NCI-H2107 treated with DMSO at 0.1 percent for 48 hours (cell line): ENCODE measurements at regions not wholly inside any gene's neighbourhood (a gene's known extent, or its start where the extent isn't known, plus 50 kb on each side); places are given as distances from the start of the nearest gene placed in this dataset.

Experiments used
- DNase-seq: peaks from one replicate; lab custom pipeline; 2025; ENCODE audit not compliant: unreplicated experiment; lab: John Stamatoyannopoulos, UW

DNA sequence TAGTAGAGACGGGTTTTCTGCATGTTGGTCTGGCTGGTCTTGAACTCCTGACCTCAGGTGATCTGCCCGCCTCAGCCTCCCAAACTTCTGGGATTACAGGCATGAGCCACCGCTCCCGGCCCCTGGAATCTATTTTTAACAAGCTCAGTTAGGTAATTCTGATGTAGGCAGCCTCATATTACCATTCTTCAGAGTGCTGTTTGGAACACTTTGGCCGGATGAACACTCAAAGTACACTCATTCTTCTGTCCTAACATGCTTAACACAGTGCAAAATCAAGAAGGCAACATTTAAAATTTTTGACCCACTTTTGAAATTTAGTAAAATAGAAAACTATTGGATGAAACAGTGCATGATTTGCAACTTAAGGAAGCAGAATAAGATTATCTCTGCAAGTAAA is 586.7 kb upstream of the CHORDC1 start:
- DNase-seq = no peak

DNA sequence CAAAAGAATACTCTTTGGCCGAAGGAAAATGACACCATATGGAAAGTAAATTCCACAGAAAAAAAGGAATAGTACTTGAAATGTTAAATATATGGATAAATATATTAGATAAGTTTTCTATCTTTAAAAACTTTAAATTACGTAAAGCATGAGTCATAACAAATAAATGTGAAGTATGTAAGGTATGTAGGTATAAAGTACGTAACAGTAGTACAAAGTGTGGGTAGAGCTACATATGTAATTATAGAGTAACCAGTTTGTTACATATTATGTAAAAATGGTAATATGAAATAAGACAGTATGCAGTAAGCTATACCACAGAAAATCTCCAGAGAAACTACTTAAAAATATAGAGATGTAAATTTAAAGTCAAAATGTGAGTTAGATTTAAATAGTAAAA is 582.3 kb upstream of the CHORDC1 start:
- no peak for DNase-seq

DNA sequence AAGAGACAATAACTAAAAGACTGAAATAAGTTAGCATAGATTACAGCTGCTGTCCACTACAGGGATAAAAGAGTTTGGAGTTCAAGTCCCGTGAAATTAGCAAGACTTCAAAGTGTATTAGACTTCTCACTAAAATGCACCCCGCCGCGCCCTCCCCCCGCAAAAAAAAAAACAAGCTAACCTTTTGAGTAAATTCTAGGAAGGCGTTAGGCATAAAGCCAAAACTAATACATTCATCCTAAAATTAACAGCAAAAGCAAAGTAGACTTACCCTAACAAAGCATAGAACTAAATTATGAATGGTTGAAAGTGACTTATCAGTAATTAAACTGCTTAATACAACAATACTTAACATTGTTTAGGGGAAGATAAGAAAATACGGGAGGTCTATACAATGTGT is 581.0 kb upstream of the CHORDC1 start:
- DNase-seq = no peak

DNA sequence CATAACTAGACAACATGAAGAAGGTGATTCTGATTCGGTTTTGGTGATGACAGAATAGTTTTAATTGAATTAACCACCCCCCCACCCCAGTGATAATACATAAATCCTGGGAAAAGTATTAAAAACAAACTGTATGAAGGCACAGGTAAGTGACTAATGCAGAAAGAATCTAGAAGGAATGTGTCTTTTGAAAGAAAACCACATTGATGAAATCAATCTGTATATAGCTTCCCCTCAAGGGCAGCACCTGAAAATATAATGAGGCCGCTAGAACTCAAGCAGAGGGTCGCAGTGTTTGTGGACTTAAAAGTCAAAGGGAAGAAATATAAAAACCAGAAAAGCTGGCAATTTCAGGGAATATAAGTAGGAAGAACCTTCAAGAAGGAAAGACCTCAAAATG is 580.5 kb upstream of the CHORDC1 start:
- no peak for DNase-seq

DNA sequence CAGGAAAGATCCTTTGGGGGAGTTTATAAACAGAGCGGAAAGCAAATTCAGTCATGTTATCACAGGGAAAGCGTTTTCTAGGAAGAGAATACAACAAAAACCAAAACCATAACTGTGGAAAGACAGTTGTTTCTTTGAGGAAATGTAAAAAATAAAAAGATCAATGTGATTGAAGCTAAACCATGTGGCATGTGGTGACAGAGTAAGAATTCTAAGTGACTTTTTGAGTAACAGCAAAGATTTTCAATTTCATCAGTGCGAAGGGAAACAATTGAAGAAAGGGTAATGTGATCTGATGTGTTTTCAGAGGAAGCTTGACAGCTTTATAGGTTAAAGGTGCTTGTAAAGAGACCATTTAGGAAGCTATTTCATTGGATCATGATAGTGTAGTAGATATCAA is 575.9 kb upstream of the CHORDC1 start:
- no peak for DNase-seq

DNA sequence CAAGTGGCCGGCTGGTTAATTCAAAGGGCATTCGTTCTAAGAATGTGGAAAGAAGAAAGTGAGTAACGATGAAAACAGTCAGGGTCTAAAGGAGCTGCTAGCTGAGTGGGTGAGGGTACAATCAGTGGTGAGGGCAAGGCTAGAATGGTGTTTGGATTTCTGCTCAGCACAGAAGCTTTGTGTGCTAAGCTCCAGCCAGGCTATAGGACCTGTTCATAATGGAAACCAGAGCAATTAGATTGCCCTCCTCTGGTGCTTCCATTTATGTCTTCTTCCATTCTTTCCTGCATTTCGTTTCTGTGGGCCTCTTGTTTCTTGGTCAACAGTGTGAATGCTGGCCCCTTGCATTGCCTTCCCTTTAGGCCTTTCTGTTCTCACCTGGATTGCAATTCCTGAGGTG is 572.9 kb upstream of the CHORDC1 start:
- DNase-seq = no peak

DNA sequence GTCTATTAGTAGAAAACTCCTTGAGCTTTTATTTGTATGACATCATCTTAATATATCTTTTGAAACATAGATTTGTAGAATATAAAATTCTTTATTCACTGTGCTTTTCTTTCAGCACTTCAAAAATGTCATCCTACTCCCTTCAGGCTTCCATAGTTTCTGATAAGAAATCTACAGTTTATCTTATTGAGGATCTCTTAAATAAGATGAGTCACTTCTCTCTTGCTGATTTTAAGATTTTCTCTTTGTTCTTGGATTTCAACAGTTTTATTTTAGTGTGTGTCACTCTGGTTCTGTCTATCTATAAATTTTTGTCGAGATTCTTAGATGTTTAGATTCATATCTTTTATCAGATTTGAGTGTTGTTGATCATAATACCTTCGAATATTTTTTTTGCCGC is 566.1 kb upstream of the CHORDC1 start:
- no peak for DNase-seq

DNA sequence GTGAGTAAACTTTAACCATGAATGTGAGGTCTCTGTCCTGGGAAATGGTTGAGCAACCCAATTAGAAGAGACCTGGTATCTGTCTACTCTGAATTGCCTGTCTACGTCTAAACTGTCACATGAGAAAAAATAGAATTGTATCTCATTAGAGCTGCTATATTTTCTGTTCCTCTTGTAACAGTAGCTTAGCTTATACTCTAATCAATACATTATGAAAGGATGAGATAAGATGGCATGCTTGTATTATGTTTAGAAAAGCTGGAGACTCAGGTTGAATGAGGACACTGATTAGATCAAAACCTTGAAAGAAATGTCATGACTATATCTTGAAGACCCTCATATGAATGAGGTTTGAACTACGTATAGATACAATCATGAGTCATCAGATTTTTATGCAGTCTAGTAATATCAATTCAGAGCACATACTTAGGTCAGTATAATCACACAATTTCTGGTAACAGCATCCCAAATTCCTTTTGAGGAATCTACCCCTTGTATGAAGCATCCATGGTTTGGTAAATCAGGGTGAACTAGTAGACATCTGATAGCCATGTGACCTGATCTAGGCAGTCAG is 561.5 kb upstream of the CHORDC1 start:
- DNase-seq = no peak

DNA sequence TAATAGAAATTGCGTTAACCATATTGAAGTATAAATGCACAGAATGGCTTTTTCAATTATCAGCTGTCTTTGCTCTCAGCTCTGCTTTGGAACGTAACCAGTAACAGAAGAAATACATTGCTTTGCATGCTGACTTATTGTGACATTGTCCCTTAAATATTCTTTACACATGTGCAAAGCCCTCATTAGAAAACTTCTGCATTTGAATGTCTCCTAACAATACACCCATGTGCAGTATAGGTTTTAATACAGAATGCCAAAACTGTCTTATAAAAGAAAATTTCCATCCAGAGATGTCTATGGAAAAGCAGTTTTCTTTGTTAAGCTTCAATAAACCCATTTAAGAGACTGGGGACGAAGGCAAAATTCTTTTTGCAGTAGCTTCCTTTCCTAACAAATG is 560.3 kb upstream of the CHORDC1 start:
- no peak for DNase-seq

DNA sequence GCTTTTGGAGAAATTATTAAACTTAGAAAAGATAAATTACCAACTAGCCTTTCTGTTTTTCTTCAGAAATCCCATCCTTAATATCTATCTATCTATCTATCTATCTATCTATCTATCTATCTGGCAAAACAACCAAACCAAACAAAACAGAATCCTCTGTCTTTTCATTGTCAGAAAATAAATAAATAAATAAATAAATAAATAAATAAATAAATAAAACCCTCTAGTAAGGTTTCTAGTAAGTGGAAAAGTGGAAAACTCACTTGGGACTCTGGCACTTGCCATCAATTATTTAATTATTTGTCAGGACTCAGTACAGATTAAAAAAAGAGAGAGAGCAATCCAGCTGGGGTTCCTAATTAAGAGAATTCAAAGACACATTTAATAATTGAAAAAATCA is 556.2 kb upstream of the CHORDC1 start:
- no peak for DNase-seq

DNA sequence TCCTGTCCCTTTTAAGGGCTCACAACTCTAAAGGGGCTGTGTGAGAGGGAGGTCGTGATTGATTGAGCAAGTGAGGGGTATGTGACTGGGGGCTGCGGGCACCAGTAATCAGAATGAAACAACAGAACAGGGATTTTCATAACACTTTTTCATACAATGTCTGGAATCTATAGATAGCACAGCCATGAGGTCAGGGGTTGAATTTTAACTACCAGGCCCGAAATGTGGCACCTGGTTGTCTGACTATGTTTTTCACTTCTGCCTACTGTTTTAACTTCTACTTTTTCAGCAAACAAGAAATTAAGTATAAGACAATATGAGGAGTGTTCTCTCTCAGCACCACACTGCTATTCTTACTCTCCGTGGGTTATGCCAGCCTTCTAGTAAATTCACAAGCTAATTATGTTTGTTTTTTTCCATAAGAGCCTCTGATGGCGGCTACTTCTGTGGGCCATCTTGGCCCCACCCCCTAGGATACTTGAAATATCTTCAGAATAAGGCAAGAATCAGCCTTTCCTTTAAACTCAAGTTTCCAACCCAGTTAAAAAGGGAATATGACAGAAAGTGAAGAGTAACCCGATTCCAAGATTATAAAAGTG is 552.8 kb upstream of the CHORDC1 start:
- no peak for DNase-seq

DNA sequence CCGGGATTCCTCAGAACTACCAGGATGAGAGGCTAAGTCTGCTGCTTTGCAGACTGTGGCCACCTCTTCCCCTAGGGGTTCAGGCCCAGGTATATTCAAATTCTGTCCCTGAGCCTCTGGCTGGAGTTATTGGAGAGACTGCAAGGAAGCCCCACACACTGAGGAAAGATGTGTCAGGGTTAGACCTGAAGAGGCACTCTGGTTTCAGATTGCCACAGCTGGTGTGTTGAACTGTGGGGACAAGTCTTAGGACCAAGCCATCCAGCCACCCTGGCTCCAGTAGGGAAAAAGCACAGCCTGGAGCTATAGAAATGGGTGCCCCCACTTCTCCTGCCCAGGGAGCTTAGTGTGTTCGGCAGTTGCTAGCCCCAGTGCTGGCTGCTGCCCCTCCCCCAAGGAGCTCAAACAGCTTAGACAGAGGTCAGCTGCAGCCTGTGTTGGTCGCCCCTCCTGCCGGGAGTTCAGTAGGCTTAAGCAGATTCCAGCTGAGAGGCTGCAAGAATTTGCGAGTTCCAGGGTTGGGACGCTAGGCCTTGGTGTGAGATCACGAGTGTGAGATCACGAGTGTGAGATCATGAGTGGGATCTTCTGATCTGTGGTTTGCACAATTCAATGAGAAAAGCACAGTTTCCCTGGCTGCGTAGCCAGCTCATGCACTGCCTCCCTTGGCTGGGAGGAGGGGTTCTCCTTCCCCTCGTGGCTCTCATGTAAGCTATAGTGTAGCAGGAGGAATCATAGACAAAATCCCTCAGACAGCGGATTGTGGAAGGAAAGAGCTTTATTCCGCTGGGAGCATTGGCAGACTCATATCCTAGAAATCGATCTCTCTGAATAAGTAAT is 552.1 kb upstream of the CHORDC1 start:
- no peak for DNase-seq

DNA sequence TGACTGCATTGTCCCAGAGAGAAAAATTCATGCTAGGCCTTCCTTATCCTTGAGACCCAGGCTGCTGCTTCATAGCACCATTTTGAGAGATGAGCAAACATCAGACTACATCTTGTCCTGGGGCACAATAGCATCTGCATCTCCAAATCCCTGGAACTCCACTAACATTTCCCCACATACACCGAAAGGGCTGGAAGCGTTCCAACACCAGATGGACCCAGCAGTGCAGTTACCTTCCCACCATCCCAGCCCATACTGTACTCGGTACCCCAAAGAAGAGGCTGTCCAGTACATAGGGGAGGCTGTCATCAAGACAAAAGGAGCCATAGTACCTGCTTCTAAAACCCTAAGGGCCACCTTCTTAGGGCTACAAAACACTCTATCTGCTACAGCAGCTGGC is 547.2 kb upstream of the CHORDC1 start:
- DNase-seq = no peak

DNA sequence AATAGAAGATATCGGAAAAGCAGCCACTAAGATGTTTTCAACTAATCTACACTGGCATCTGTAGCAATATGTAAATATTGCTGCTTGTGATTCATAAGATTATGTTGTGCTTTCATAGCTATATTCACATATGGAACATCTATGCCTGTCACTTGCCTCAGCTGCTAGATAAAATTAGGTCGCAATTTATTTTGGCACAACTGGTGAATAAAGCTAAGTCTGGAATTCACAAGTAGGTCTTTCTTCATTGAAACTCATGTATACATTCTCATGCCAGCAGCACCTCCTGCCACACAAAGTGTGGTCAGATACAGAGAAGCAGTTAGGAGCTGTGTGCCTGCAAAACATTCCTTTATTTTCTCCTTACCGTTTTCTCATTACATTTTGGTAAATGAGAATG is 543.3 kb upstream of the CHORDC1 start:
- no peak for DNase-seq

DNA sequence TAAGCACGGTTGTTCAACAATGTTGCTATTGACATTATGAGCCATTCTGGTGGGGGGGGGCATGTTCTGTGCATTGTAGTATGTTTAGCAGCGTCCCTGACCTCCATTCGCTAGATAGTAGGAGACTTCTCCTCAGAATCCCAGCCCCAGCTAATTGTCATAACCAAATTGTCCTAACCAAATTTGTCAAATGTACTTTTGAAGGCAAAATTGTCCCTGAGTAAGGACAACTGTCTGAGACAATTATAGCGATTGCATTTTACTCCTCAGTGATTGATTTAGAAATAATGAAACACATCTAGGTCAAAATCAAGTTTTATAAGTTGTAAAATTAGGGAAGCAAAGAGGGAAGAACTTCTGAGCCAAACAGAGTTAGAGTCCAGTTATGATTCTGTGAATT is 541.8 kb upstream of the CHORDC1 start:
- no peak for DNase-seq

DNA sequence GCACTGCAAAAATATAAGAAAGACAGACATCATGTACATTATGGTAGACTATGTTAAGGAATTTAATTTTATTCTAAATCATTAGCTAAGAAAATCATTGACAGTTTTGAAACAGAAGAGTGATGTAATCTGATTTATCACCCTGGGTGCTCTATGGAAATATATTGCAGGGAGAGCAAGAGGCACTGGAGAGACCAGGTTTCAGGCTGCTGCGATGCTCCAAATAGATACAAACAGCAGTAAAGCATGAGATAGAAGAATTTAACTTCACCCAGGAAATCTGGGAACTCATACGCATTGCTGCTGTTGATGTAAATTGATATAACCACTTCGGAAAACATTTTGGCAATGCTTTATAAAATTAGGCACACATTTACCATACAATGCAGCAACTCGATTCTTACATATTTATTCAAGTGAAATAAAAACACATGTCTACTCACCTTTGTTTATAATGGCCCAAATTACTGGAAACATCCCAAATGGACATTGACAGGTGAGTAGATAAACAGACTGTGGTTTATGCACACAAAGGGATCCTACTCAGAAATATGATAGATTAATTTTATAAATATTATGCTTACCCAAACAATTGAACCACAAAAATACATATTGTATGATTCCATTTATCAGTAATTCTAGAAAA is 535.1 kb upstream of the CHORDC1 start:
- no peak for DNase-seq

DNA sequence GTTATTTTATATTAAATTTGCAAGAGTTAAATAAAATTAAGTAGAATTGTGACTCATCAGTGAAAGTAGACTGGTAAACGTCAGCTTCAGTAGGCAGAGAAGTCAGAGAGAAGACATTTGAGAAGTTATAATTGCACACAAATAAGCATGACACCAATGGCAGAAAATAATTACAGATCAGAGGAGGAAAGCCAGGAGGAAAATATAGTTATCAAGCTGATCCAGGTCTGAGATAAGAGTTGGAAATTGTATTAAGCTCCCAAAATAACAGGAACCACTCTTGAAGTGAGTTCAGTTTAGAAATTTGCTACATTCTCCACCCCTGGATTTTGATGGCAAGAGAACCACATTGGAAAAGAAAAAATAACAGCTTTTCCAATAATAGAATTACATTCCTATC is 533.8 kb upstream of the CHORDC1 start:
- DNase-seq = no peak

DNA sequence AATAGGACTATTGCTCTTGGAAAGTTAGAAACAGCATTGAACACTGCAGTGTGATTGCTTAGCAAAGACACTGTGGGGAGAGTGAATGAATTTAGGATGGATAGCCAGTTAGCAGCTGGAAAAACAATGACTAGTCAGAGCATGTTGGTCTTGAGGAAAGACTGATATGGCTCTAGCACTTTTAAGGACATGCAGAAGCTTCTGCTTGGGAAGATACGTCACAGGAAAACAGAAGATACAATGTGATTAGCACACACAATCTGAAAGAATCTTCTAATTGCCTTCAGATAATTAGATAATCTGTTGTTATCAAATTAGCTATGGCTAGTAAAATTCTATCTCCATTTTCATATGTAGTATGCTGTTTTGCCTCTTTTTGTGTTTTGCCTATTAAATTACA is 530.7 kb upstream of the CHORDC1 start:
- no peak for DNase-seq

DNA sequence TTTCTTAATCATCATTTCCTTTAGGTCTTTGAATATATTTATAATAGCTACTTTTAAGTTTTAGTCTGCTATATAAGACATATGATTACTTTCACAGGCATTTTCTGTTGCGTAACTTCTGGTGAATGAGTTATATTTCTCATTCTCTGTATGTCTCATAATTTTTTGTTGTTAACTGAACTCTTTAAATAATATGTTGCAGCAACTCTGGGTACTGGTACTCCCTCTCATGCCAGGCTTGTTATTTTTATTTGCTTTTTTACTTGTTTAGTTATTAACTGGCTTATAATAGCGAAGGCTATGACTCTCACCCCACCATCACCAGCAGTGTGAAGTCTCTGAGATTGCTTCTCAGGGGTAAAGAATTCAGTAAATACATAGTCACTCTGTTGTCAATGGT is 524.2 kb upstream of the CHORDC1 start:
- DNase-seq = no peak

DNA sequence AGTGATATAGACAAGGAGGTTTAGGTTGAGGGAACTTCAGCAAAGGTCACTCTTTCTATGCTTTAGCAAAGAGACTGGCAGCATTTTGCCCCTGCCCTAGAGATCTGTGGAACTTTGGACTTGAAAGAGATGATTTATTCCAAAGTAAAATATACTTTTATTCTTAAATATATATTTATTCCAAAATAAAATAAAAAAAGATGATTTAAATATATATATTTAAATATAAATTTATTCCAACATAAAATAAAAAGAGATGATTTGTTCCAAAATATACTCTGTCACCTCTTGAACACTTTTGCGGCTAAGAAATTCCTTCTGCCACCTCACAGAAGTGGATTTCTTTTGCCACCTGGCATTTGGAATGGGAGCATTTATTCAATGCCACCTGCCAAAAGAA is 521.3 kb upstream of the CHORDC1 start:
- DNase-seq = no peak

DNA sequence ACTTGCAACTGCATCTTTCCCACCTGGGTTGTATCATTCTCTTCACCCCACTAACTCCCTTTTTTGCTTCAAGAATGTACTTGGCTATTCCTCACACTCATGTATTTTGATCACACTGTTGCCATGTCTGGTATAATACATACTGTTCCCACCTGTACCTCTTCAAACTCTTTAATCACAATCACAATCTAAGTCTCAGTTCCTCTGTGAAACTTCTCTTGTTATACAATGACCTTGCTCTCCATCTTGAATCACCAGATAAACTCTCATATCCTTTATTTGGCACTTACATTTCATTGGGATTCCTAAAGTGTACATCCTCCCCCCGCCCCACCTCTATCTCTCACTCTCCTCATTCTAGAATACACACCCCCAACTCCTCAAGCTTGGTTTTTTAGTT is 516.0 kb upstream of the CHORDC1 start:
- no peak for DNase-seq

DNA sequence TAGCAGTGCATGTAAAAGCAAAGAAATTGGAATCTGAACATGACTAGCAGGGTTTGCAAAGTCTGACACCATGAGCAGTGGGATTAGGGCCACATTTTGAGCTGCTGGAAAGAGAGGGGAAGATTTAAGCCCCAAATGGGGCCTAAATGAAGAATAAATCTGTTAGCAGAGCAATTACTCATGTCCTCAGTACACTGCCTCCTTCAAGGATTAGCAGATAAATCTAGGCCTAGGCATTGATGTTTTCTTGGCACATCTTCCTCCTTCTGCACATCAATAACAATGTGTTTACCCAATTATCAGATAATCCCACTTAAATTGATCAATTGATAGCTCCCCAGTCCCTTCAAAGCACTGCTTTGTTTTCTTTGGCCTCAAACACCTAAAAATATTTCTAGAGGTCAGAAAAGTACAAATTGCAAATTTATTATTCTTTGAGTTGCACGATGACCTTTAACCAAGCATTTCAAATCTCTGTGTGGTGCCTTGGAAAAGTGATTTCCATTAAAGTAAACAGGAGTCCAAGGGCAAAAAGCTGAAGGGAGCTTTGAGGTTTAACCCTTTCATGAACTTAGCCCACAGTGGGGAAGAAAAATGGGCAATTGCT is 514.7 kb upstream of the CHORDC1 start:
- no peak for DNase-seq
